ENCODE measurements at regions not wholly inside any gene's neighbourhood (a gene's known extent, or its start where the extent isn't known, plus 50 kb on each side); places are given as distances from the start of the nearest gene placed in this dataset.

GRCh38 chr2:57453945-57454344 lies 592.7 kb upstream of the VRK2 start:
- BruUV-seq (replicated peaks) = no TSS peak
- no peaks in the 10 kb centered on the region for H3K4me1 ChIP-seq (ENCODE audit: control insufficient read depth, insufficient read depth, low read length)
- no peaks in the 10 kb centered on the region for H3K9me3 ChIP-seq (ENCODE audit: control insufficient read depth, insufficient read depth, low read depth, low read length)
- no peak for TF ChIP-seq SIN3A (IDR thresholded peaks at IDR 0.05; ENCODE audit: borderline replicate concordance, insufficient read depth, low read depth, low read length)
- TF ChIP-seq CTCF (IDR thresholded peaks at IDR 0.05) = peak; percentile 15; the same call in 1 of the 2 replicates
- POLR2A ChIA-PET = no interaction called here
- intact Hi-C loops (cut with micrococcal nuclease; ENCODE audit: unreplicated experiment) = no loop called here
- in situ Hi-C loops (cut with HindIII; ENCODE audit: low pct_unique_long_range_greater_than_20kb, low sequenced_read_pairs) = no loop called here
- no peaks in the 10 kb centered on the region for H3K36me3 ChIP-seq (ENCODE audit: control insufficient read depth, insufficient read depth, low read length)
- H3K4me3 ChIP-seq (ENCODE audit: low read depth in 2 of 2, low read length in 2 of 2) = no peak overlapping the region
- no peaks in the 10 kb centered on the region for H3K27me3 ChIP-seq (ENCODE audit: control insufficient read depth, insufficient read depth, low read length)
- DNase-seq (ENCODE audit: low read depth, low spot score) = no peak
- ATAC-seq = no peak
- H3K27ac ChIP-seq (ENCODE audit: low read length) = no peak overlapping the region
- CTCF ChIA-PET = no interaction called here

- ChIA-PET CTCF (no interaction called here), POLR2A (no interaction called here)
- TF ChIP-seq SIN3A (IDR thresholded peaks at IDR 0.05; ENCODE audit: borderline replicate concordance, insufficient read depth, low read depth, low read length) (no peak), POLR2AphosphoS5 (IDR thresholded peaks at IDR 0.05; ENCODE audit: low read depth, low read length) (no peak), TCF7L2 (IDR thresholded peaks at IDR 0.05; ENCODE audit: low read depth, low read length) (no peak), CTCF (IDR thresholded peaks at IDR 0.05) (no peak), REST (IDR thresholded peaks at IDR 0.05; ENCODE audit: insufficient read depth in 1 of 2, low read depth in 2 of 2, low read length in 1 of 2) (no peak)
- intact Hi-C loops (cut with micrococcal nuclease; ENCODE audit: unreplicated experiment) = loop anchor here (10.0 kb wide), 1 partner anchor 86 kb away; no protein-coding TSS in a partner anchor
- Histone ChIP-seq H3K9me3 (ENCODE audit: control insufficient read depth, insufficient read depth, low read depth, low read length) (no peaks in the 10 kb centered on the region), H3K4me1 (ENCODE audit: control insufficient read depth, insufficient read depth, low read length) (no peaks in the 10 kb centered on the region; the same call in none of the 2 replicates), H3K4me3 (ENCODE audit: low read depth in 2 of 2, low read length in 2 of 2) (no peak overlapping the region), H3K27ac (ENCODE audit: low read length) (no peak overlapping the region), H3K36me3 (ENCODE audit: control insufficient read depth, insufficient read depth, low read length) (no peaks in the 10 kb centered on the region), H3K27me3 (ENCODE audit: control insufficient read depth, insufficient read depth, low read length) (no peaks in the 10 kb centered on the region)
- no TSS peak for BruUV-seq (replicated peaks)
- DNase-seq (ENCODE audit: low read depth, low spot score) (no peak), ATAC-seq (no peak)
- in situ Hi-C loops (cut with HindIII; ENCODE audit: low pct_unique_long_range_greater_than_20kb, low sequenced_read_pairs) = no loop called here
Measured at GRCh38 chr2:57460396-57461276, 586.0 kb upstream of the VRK2 start.

Data from Panc1 (cell line).